C4-2B (cell line): ENCODE measurements at regions not wholly inside any gene's neighbourhood (a gene's known extent, or its start where the extent isn't known, plus 50 kb on each side); places are given as distances from the start of the nearest gene placed in this dataset.

Source experiments
- ZFX ChIP-seq: fragments of 450-650 bp; IDR thresholded peaks from 2 replicates; pipeline ENCODE4 v1.6.1; 2017
- TF ChIP-seq, protein P1 (sequence below): fragments of 450-650 bp; conservative IDR thresholded peaks from 2 replicates; pipeline ENCODE4 v1.5.1; 2017; ENCODE audit warnings: mild to moderate bottlenecking

DNA sequence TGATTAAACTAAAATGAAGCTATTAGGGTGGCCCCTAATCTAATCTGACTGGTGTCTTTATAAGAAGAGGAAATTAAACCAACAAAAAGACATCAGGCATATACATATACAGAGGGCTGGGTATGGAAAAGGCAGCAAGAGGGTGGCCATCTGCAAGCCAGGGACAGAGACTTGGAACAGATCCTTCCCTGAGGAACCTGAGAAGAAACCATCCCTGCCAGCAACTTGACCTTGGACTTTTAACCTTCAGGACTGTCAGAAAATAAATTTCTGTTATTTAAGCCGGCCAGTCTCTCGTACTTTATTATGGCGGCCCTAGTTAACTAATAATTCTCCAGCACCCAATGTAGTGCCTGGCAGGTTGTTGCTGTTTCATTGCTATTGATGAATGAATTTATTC lies 361.5 kb upstream of the PDGFD start:
- TF ChIP-seq, protein P1, sequence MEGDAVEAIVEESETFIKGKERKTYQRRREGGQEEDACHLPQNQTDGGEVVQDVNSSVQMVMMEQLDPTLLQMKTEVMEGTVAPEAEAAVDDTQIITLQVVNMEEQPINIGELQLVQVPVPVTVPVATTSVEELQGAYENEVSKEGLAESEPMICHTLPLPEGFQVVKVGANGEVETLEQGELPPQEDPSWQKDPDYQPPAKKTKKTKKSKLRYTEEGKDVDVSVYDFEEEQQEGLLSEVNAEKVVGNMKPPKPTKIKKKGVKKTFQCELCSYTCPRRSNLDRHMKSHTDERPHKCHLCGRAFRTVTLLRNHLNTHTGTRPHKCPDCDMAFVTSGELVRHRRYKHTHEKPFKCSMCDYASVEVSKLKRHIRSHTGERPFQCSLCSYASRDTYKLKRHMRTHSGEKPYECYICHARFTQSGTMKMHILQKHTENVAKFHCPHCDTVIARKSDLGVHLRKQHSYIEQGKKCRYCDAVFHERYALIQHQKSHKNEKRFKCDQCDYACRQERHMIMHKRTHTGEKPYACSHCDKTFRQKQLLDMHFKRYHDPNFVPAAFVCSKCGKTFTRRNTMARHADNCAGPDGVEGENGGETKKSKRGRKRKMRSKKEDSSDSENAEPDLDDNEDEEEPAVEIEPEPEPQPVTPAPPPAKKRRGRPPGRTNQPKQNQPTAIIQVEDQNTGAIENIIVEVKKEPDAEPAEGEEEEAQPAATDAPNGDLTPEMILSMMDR, result no peak
- TF ChIP-seq ZFX, result no peak
